Activated CD4-positive, alpha-beta T cell treated with anti-CD3 and anti-CD28 coated beads, Interleukin-2, amount 50 U/mL, for 4 hours (primary cell): ENCODE measurements at regions not wholly inside any gene's neighbourhood (a gene's known extent, or its start where the extent isn't known, plus 50 kb on each side); places are given as distances from the start of the nearest gene placed in this dataset.

Experiments
- DNase-seq, 2 experiments: peaks; one replicate each; pipeline ENCODE4 v3.0.0-alpha.2; 2020

GRCh38 chr1:14220324-14220723 lies 378.2 kb upstream of the KAZN start:
- DNase-seq, result no peak

- DNase-seq, result no peak
Measured at GRCh38 chr1:14220811-14221210, 377.7 kb upstream of the KAZN start.

- DNase-seq, result no peak
Measured at GRCh38 chr1:14222086-14222485, 376.4 kb upstream of the KAZN start.

- no peak for DNase-seq
Measured at GRCh38 chr1:14228677-14229076, 369.8 kb upstream of the KAZN start.

GRCh38 chr1:14233510-14233909 lies 365.0 kb upstream of the KAZN start:
- no peak for DNase-seq

GRCh38 chr1:14236097-14236496 lies 362.4 kb upstream of the KAZN start:
- DNase-seq, result no peak

GRCh38 chr1:14238472-14239307 lies 359.8 kb upstream of the KAZN start:
- no peak for DNase-seq

- DNase-seq, result no peak
Measured at GRCh38 chr1:14240265-14240664, 358.2 kb upstream of the KAZN start.

GRCh38 chr1:14242123-14242522 lies 356.4 kb upstream of the KAZN start:
- DNase-seq, result no peak

- no peak for DNase-seq
Measured at GRCh38 chr1:14242870-14243269, 355.6 kb upstream of the KAZN start.

GRCh38 chr1:14245954-14246353 lies 352.5 kb upstream of the KAZN start:
- DNase-seq, result no peak

GRCh38 chr1:14246471-14246870 lies 352.0 kb upstream of the KAZN start:
- DNase-seq, result no peak

- DNase-seq, result no peak
Measured at GRCh38 chr1:14247666-14248065, 350.8 kb upstream of the KAZN start.

- no peak for DNase-seq
Measured at GRCh38 chr1:14251871-14252270, 346.6 kb upstream of the KAZN start.

GRCh38 chr1:14253676-14254075 lies 344.8 kb upstream of the KAZN start:
- no peak for DNase-seq

- DNase-seq, result no peak
Measured at GRCh38 chr1:14254251-14254650, 344.2 kb upstream of the KAZN start.

GRCh38 chr1:14255233-14255632 lies 343.3 kb upstream of the KAZN start:
- DNase-seq, result no peak

- DNase-seq, result no peak
Measured at GRCh38 chr1:14255711-14256110, 342.8 kb upstream of the KAZN start.

- DNase-seq, result no peak
Measured at GRCh38 chr1:14259191-14259757, 339.2 kb upstream of the KAZN start.

- no peak for DNase-seq
Measured at GRCh38 chr1:14260480-14260879, 338.0 kb upstream of the KAZN start.

GRCh38 chr1:14261395-14261794 lies 337.1 kb upstream of the KAZN start:
- no peak for DNase-seq

GRCh38 chr1:14262637-14263036 lies 335.8 kb upstream of the KAZN start:
- DNase-seq, result no peak

GRCh38 chr1:14263225-14263624 lies 335.3 kb upstream of the KAZN start:
- DNase-seq, result no peak

GRCh38 chr1:14263671-14264070 lies 334.8 kb upstream of the KAZN start:
- no peak for DNase-seq

- DNase-seq, result no peak
Measured at GRCh38 chr1:14265495-14265894, 333.0 kb upstream of the KAZN start.
